ENCODE measurements at regions not wholly inside any gene's neighbourhood (a gene's known extent, or its start where the extent isn't known, plus 50 kb on each side); places are given as distances from the start of the nearest gene placed in this dataset.

- TF ChIP-seq, protein P1, sequence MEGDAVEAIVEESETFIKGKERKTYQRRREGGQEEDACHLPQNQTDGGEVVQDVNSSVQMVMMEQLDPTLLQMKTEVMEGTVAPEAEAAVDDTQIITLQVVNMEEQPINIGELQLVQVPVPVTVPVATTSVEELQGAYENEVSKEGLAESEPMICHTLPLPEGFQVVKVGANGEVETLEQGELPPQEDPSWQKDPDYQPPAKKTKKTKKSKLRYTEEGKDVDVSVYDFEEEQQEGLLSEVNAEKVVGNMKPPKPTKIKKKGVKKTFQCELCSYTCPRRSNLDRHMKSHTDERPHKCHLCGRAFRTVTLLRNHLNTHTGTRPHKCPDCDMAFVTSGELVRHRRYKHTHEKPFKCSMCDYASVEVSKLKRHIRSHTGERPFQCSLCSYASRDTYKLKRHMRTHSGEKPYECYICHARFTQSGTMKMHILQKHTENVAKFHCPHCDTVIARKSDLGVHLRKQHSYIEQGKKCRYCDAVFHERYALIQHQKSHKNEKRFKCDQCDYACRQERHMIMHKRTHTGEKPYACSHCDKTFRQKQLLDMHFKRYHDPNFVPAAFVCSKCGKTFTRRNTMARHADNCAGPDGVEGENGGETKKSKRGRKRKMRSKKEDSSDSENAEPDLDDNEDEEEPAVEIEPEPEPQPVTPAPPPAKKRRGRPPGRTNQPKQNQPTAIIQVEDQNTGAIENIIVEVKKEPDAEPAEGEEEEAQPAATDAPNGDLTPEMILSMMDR (IDR thresholded peaks at IDR 0.05), result no peak
- ATAC-seq (ENCODE audit: low FRiP score), result no peak
- DNase-seq (ENCODE audit: low spot score), result no peak
Measured at GRCh38 chr16:13550254-13550653, 369.7 kb upstream of the ERCC4 start.

- ATAC-seq (ENCODE audit: low FRiP score) (no peak), DNase-seq (ENCODE audit: low spot score) (no peak)
- TF ChIP-seq, protein P1 (IDR thresholded peaks at IDR 0.05), result no peak
Measured at GRCh38 chr16:13552062-13552959, 367.6 kb upstream of the ERCC4 start.

GRCh38 chr16:13552960-13553257, 367.0 kb upstream of the ERCC4 start:
- DNase-seq (ENCODE audit: low spot score) (no peak), ATAC-seq (ENCODE audit: low FRiP score) (no peak)
- TF ChIP-seq, protein P1 (IDR thresholded peaks at IDR 0.05), result no peak

GRCh38 chr16:13553453-13553985, 366.4 kb upstream of the ERCC4 start:
- TF ChIP-seq, protein P1 (IDR thresholded peaks at IDR 0.05), result no peak
- no peak for ATAC-seq (ENCODE audit: low FRiP score)
- no peak for DNase-seq (ENCODE audit: low spot score)

DNA sequence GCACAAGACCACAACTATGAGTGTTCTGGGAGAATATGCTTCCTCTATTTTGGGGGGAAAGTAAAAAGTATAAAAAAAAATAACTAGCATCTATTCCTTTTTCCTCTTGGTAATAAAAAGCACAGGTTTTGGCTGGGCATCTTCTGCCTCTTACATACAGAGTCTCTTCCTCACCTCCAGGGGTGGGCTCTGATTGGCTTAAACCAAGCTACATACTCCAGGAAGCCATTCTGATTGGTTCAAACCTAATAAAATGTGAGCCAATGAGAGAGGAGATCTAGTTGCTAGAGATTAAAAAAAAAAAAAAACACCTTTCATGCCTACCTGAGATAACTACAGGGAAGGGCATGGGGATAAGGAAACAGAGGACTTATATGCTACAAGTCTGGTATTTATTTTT, 365.9 kb upstream of the ERCC4 start:
- ATAC-seq (ENCODE audit: low FRiP score) (no peak), DNase-seq (ENCODE audit: low spot score) (no peak)
- TF ChIP-seq, protein P1 (IDR thresholded peaks at IDR 0.05), result no peak

- TF ChIP-seq, protein P1 (IDR thresholded peaks at IDR 0.05), result no peak
- DNase-seq (ENCODE audit: low spot score) (no peak), ATAC-seq (ENCODE audit: low FRiP score) (no peak)
Measured at GRCh38 chr16:13554643-13555042, 365.3 kb upstream of the ERCC4 start.

DNA sequence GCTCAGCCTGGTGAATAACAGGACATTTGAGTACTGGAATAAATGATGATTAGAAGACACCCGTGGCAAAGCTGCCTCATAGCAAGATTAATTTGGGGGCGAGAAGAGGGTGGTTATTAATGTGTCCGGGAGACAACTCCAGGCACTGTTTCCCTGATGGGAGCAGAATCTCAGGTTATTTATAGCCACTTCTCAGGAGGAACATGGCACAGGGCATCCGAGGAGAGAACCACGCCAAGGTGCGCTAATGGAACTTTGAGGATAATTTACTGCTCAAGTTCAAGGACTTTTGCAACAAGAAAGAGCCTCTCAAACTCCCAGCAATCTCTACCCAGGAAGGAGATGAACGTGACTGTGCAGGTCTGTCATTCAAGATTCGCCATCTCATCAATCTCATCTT, 362.5 kb upstream of the ERCC4 start:
- DNase-seq (ENCODE audit: low spot score), result no peak
- TF ChIP-seq, protein P1 (IDR thresholded peaks at IDR 0.05), result no peak
- ATAC-seq (ENCODE audit: low FRiP score), result no peak
